K562 (cell line): ENCODE measurements at regions not wholly inside any gene's neighbourhood (a gene's known extent, or its start where the extent isn't known, plus 50 kb on each side); places are given as distances from the start of the nearest gene placed in this dataset.

Experiments
- ATAC-seq: fragments of 200-7000 bp; cut with Tn5 transposase; 3 replicates; pipeline ENCODE4 v1.9.1; 2020; ENCODE audit warnings: moderate library complexity
- BruUV-seq: library from RNA; stranded (reverse); fragments of 400-500 nt; replicated peaks from 2 replicates; lab custom pipeline; 2021; lab: Mats Ljungman, UMichigan
- CTCF ChIA-PET: fragments of 300-600 bp; formaldehyde crosslinking; extraction: SDS; loops from one replicate; lab custom pipeline; 2021; ENCODE audit warnings: low intra/inter-chr PET ratio; lab: Yijun Ruan, JAX
- POLR2A ChIA-PET: fragments of 300-600, 350-650 bp; sonication (Branson Sonifier 250); formaldehyde crosslinking; extraction: SDS; loops from one replicate; lab custom pipeline; 2021; ENCODE audit warnings: antibody characterized with exemption, inconsistent platforms; lab: Yijun Ruan, JAX
- DNase-seq, 4 experiments: peaks; one replicate each; pipeline versions ENCODE4 v3.0.0 to v3.0.0-alpha.2; 2011 to 2018; ENCODE audit warnings: low spot score in 3 of 4, mixed read lengths in 3 of 4; ENCODE audit errors: extremely low read depth in 1 of 4
- FAIRE-seq: peaks from 2 replicates; lab custom pipeline; 2011; peaks lifted over from hg19 to GRCh38; lab: Jason Lieb, UNC
- H2AFZ ChIP-seq: 2 replicates; pipeline ENCODE4 v1.6.0; 2011; ENCODE audit warnings: low read depth, low read length, control low read depth, inconsistent platforms
- H3K27ac ChIP-seq: fragments of 200-600 bp; 3 replicates; pipeline ENCODE4 v1.8.0; 2011; ENCODE audit warnings: low read depth, mild to moderate bottlenecking, control low read depth, inconsistent platforms, low read length, moderate library complexity, mixed read lengths; ENCODE audit errors: extremely low read depth
- H3K27me3 ChIP-seq, 2 experiments: fragments of 300-600 bp in 1 of 2; 2 replicates in 1 of 2; 3 replicates in 1 of 2; pipeline versions ENCODE4 v1.6.0 to v1.8.0; 2011; ENCODE audit warnings: inconsistent platforms in 2 of 2, low read length in 2 of 2, mild to moderate bottlenecking in 1 of 2, mixed read lengths in 1 of 2, moderate library complexity in 1 of 2; ENCODE audit not compliant: control insufficient read depth in 2 of 2, insufficient read depth in 2 of 2
- H3K36me3 ChIP-seq: fragments of 300-600 bp; 3 replicates; pipeline ENCODE4 v1.8.0; 2011; ENCODE audit warnings: mild to moderate bottlenecking, low read length, inconsistent platforms; ENCODE audit not compliant: control insufficient read depth, insufficient read depth
- H3K4me1 ChIP-seq, 2 experiments: fragments of 200-600 bp in 1 of 2; replicated peaks in 1 of 2; 2 replicates in 1 of 2; 3 replicates in 1 of 2; pipeline versions ENCODE4 v1.5.1 to v1.8.0; 2011; ENCODE audit warnings: inconsistent platforms in 2 of 2, low read length in 2 of 2, mild to moderate bottlenecking in 1 of 2, mixed read lengths in 1 of 2, moderate library complexity in 1 of 2; ENCODE audit not compliant: control insufficient read depth in 2 of 2, insufficient read depth in 2 of 2
- H3K4me2 ChIP-seq: 2 replicates; pipeline ENCODE4 v1.6.1; 2011; ENCODE audit warnings: low read length, control low read depth, inconsistent platforms, mixed read lengths; ENCODE audit not compliant: insufficient read depth
- H3K4me3 ChIP-seq: fragments of 200-600 bp; sonication (generic), shearing (Covaris generic); 2 replicates; pipeline ENCODE4 v1.5.1; 2016; ENCODE audit warnings: control low read depth, inconsistent platforms
- H3K79me2 ChIP-seq: fragments of 200-600 bp; 3 replicates; pipeline ENCODE4 v1.8.0; 2011; ENCODE audit warnings: low read length, inconsistent platforms; ENCODE audit not compliant: control insufficient read depth, insufficient read depth
- H3K9ac ChIP-seq, 2 experiments: 2 replicates each; pipeline versions ENCODE4 v1.6.0 to v1.6.1; 2011; ENCODE audit warnings: low read depth in 2 of 2, low read length in 2 of 2, control low read depth in 1 of 2, inconsistent platforms in 1 of 2, mild to moderate bottlenecking in 1 of 2, mixed read lengths in 1 of 2; ENCODE audit not compliant: insufficient read depth in 1 of 2
- H3K9me1 ChIP-seq: one replicate; pipeline ENCODE4 v1.6.0; 2011; ENCODE audit warnings: inconsistent platforms, mild to moderate bottlenecking, low read length, moderate library complexity; ENCODE audit not compliant: control insufficient read depth, insufficient read depth
- H3K9me3 ChIP-seq: replicated peaks from 2 replicates; pipeline ENCODE4 v1.5.1; 2011; ENCODE audit warnings: low read depth, low read length, inconsistent platforms; ENCODE audit not compliant: control insufficient read depth, insufficient read depth
- H4K20me1 ChIP-seq: replicated peaks from 2 replicates; pipeline ENCODE4 v1.6.1; 2011; ENCODE audit warnings: low read length, inconsistent platforms, mixed read lengths; ENCODE audit not compliant: control insufficient read depth, insufficient read depth
- AFF4 ChIP-seq: sonication (generic); formaldehyde crosslinking; IDR thresholded peaks from 2 replicates; pipeline ENCODE4 v1.8.0; 2023; ENCODE audit warnings: mild to moderate bottlenecking, missing genetic modification reagents
- BRD4 ChIP-seq: fragments of 200-600 bp; sonication (generic); IDR thresholded peaks from 2 replicates; pipeline ENCODE4 v1.6.1; 2017; ENCODE audit warnings: inconsistent platforms
- DIDO1 ChIP-seq: fragments of 450-650 bp; IDR thresholded peaks from 2 replicates; pipeline ENCODE4 v1.6.1; 2016; ENCODE audit warnings: low read depth, missing biosample characterization, missing genetic modification characterization
- GATA2 ChIP-seq: sonication (generic); formaldehyde crosslinking; IDR thresholded peaks from 2 replicates; pipeline ENCODE4 v1.4.0; 2020; ENCODE audit warnings: mild to moderate bottlenecking, missing genetic modification reagents
- HMG20A ChIP-seq: fragments of 450-650 bp; formaldehyde crosslinking; conservative IDR thresholded peaks from 2 replicates; pipeline ENCODE4 v1.4.0; 2020; ENCODE audit warnings: mild to moderate bottlenecking, mixed read lengths
- MAFG ChIP-seq: fragments of 450-650 bp; conservative IDR thresholded peaks from 2 replicates; pipeline ENCODE4 v1.6.1; 2016; ENCODE audit warnings: missing genetic modification characterization, missing compliant biosample characterization
- MCM2 ChIP-seq: fragments of 450-650 bp; IDR thresholded peaks from 2 replicates; pipeline ENCODE4 v1.6.1; 2017; ENCODE audit warnings: low read depth, mild to moderate bottlenecking
- PTRF ChIP-seq: fragments of 450-650 bp; IDR thresholded peaks from 2 replicates; pipeline ENCODE4 v1.6.1; 2016; ENCODE audit warnings: mild to moderate bottlenecking, missing genetic modification characterization, missing compliant biosample characterization
- PTTG1 ChIP-seq: fragments of 450-650 bp; IDR thresholded peaks from 2 replicates; pipeline ENCODE4 v1.6.1; 2016; ENCODE audit warnings: low read depth, mild to moderate bottlenecking, missing genetic modification characterization, missing compliant biosample characterization
- TFE3 ChIP-seq: fragments of 450-650 bp; formaldehyde crosslinking; IDR thresholded peaks from 2 replicates; pipeline ENCODE4 v1.4.0; 2020; ENCODE audit warnings: mild to moderate bottlenecking, mixed read lengths
- THRAP3 ChIP-seq: fragments of 450-650 bp; IDR thresholded peaks from 2 replicates; pipeline ENCODE4 v1.6.1; 2016; ENCODE audit warnings: mild to moderate bottlenecking, inconsistent platforms, borderline replicate concordance
- TOE1 ChIP-seq, 2 experiments: fragments of 450-650 bp in 1 of 2; sonication (generic) in 1 of 2; formaldehyde crosslinking in 1 of 2; IDR thresholded peaks; 2 replicates each; pipeline versions ENCODE4 v1.7.1 to v1.8.0; 2016 to 2022; ENCODE audit warnings: borderline replicate concordance in 2 of 2, mild to moderate bottlenecking in 2 of 2, antibody characterized with exemption in 1 of 2, inconsistent platforms in 1 of 2, low read depth in 1 of 2, missing genetic modification reagents in 1 of 2, moderate library complexity in 1 of 2
- ZBTB1 ChIP-seq: sonication (generic); formaldehyde crosslinking; IDR thresholded peaks from 2 replicates; pipeline ENCODE4 v1.8.1; 2023; ENCODE audit warnings: missing genetic modification reagents, low read depth, mild to moderate bottlenecking, borderline replicate concordance
- ZFPM2 ChIP-seq: fragments of 250-450 bp; sonication (Bioruptor Pico); IDR thresholded peaks from 2 replicates; pipeline ENCODE4 v1.5.1; 2022; ENCODE audit warnings: mild to moderate bottlenecking
- ZNF124 ChIP-seq: sonication (generic); formaldehyde crosslinking; IDR thresholded peaks from 2 replicates; pipeline ENCODE4 v1.8.1; 2022; ENCODE audit warnings: missing genetic modification reagents
- ZNF3 ChIP-seq: fragments of 250-450 bp; sonication (Bioruptor Pico); IDR thresholded peaks from 2 replicates; pipeline ENCODE4 v1.5.0; 2021; ENCODE audit warnings: mild to moderate bottlenecking, moderate library complexity
- WGBS: fragments of 100-300 bp; shearing (Covaris generic); methylation state at CpG from one replicate; pipeline ENCODE4 v1.1.6; 2016; ENCODE audit warnings: low coverage, mixed read lengths; ENCODE audit not compliant: insufficient coverage; ENCODE audit errors: missing lambda C conversion rate; 5-methylcytosine and 5-hydroxymethylcytosine counted together
- in situ Hi-C: fragments of 300-500 bp; cut with MboI; formaldehyde crosslinking; loops from 4 replicates; pipeline ENCODE4 v1.15.0; 2018; ENCODE audit warnings: inconsistent platforms, mixed read lengths
- intact Hi-C: fragments of 100-400 bp; cut with micrococcal nuclease; formaldehyde crosslinking; loops from 2 replicates; pipeline ENCODE4 v1.14.2; 2022

GRCh38 chr13:58884353-58885209 is 1253.0 kb downstream of the PCDH17 start (continued):
- no peak for TF ChIP-seq PTRF (tag)
- no peak for TF ChIP-seq TFE3 (CRISPR knock-in tag)
- no peak for TF ChIP-seq HMG20A
- no peak for TF ChIP-seq ZNF3 (CRISPR knock-in tag)
- TF ChIP-seq DIDO1 (tag) = no peak
- TF ChIP-seq MCM2 = no peak
- no peak for TF ChIP-seq ZBTB1

GRCh38 chr13:58889474-58889873 is 1257.9 kb downstream of the PCDH17 start:
- CTCF ChIA-PET = no interaction called here
- intact Hi-C loops (no loop called here), in situ Hi-C loops (no loop called here)
- Histone ChIP-seq H3K9ac (no peak overlapping the region), H3K9me3 (no peaks in the 10 kb centered on the region), H3K4me3 (no peak overlapping the region), H3K79me2 (no peaks in the 10 kb centered on the region), H3K4me2 (no peak overlapping the region), H3K27me3 (no peaks in the 10 kb centered on the region), H2AFZ (no peak overlapping the region), H3K9me1 (no peaks in the 10 kb centered on the region), H3K27ac (no peak overlapping the region), H3K36me3 (no peaks in the 10 kb centered on the region), H4K20me1 (no peaks in the 10 kb centered on the region), H3K4me1 (no peaks in the 10 kb centered on the region)
- no TSS peak for BruUV-seq
- ATAC-seq = no peak
- no peak for FAIRE-seq
- WGBS = 0% methylated on average over 1 of the region's 1 CpG
- no peak for DNase-seq
- POLR2A ChIA-PET = no interaction called here
- TF ChIP-seq PTTG1 (tag) = no peak
- TF ChIP-seq MAFG (tag) = no peak
- no peak for TF ChIP-seq ZNF124
- TF ChIP-seq BRD4 = no peak
- no peak for TF ChIP-seq AFF4 (CRISPR knock-in tag)
- no peak for TF ChIP-seq ZFPM2 (CRISPR knock-in tag)
- TF ChIP-seq GATA2 (CRISPR knock-in tag) = no peak
- no peak for TF ChIP-seq THRAP3
- TF ChIP-seq TOE1 (IDR thresholded peaks at IDR 0.05; ENCODE audit: borderline replicate concordance) = no peak
- no peak for TF ChIP-seq TOE1 (CRISPR knock-in tag; IDR thresholded peaks at IDR 0.05; ENCODE audit: borderline replicate concordance, low read depth)
